ENCODE measurements at regions not wholly inside any gene's neighbourhood (a gene's known extent, or its start where the extent isn't known, plus 50 kb on each side); places are given as distances from the start of the nearest gene placed in this dataset.
"Not testable (repeated sequence)": the region's sequence is repeated elsewhere in the genome, so short reads cannot be mapped to it uniquely, and the experiment has no call there.

DNA sequence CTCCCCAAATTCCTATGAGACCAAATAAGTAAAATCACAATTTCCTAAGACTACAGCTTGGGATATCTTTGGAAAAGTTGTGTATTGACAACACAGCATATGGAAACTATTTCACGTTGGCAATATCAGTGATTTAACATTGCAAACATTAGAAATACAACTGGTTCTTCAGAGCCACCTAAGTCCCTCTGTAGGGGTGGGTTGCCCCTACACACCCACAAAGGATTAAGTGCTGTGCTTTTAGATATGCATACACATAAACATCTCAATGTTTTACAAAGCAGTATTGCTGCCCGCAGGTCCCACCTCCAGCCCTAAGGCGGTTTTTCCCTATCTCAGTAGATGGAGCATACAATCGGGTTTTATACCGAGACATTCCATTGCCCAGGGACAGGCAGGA lies 66.0 kb upstream of the DEFB108B start:
- H3K27me3 ChIP-seq (ENCODE audit: control insufficient read depth in 1 of 2, insufficient read depth in 2 of 2, low read length in 2 of 2); H3K27ac ChIP-seq (ENCODE audit: low read length); H3K9me3 ChIP-seq (ENCODE audit: control insufficient read depth in 2 of 2, low read length in 2 of 2); H3K4me3 ChIP-seq (ENCODE audit: low read length in 2 of 2); H3K9ac ChIP-seq (ENCODE audit: low read length in 2 of 2); H3K4me1 ChIP-seq (ENCODE audit: control insufficient read depth, insufficient read depth, low read length); H3K36me3 ChIP-seq (ENCODE audit: control insufficient read depth in 2 of 2, insufficient read depth in 2 of 2, low read length in 2 of 2): not testable (repeated sequence)

DNA sequence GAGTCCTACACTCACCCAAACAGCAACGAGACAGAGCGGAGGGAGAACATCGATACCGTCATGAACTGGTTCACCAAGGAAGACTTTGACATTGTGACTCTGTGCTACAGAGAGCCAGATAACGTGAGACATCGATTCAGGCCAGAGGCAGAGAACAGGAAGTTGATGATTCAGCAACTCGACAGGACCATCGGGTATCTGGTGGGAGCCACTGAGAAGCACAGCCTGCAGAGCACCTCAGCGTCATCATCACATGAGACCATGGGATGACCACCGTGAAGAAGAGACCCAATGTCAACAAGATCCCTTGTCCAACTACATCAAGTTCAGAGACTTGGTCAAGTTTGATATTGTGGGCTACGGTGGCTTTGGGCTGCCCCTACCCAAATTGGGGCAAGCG lies 60.8 kb upstream of the DEFB108B start:
- H3K9me3 ChIP-seq (ENCODE audit: control insufficient read depth in 2 of 2, low read length in 2 of 2); H3K36me3 ChIP-seq (ENCODE audit: control insufficient read depth in 2 of 2, insufficient read depth in 2 of 2, low read length in 2 of 2); H3K4me3 ChIP-seq (ENCODE audit: low read length in 2 of 2); H3K27ac ChIP-seq (ENCODE audit: low read length); H3K27me3 ChIP-seq (ENCODE audit: control insufficient read depth in 1 of 2, insufficient read depth in 2 of 2, low read length in 2 of 2); H3K4me1 ChIP-seq (ENCODE audit: control insufficient read depth, insufficient read depth, low read length); H3K9ac ChIP-seq (ENCODE audit: low read length in 2 of 2): not testable (repeated sequence)

DNA sequence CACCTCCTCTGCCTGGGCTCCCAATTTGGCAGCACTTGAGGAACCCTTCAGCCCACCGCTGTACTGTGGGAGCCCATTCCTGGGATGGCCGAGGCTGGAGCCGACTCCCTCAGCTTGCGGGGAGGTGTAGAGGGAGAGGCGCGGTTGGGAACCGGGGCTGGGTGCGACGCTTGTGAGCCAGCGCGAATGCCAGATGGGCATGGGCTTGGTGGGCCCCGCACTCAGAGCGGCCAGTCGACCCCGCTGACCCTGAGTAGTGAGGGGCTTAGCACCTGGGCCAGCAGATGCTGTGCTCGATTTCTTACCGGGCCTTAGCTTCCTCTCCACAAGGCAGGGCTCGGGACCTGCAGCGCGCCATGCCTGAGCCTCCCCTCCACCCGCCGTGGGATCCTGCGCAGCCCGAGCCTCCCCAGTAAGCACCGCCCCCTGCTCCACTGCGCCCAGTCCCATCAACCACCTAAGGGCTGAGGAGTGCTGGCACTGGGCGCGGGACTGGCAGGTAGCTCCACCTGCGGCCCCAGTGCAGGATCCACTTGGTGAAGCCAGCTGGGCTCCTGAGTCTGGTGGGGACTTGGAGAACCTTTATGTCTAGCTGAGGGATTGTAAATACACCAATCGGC lies 58.3 kb upstream of the DEFB108B start:
- no peaks in the 10 kb centered on the region for H3K27me3 ChIP-seq (ENCODE audit: control insufficient read depth in 1 of 2, insufficient read depth in 2 of 2, low read length in 2 of 2)
- H3K4me3 ChIP-seq (ENCODE audit: low read length in 2 of 2), result no peak overlapping the region
- H3K27ac ChIP-seq (ENCODE audit: low read length), result no peak overlapping the region
- H3K9me3 ChIP-seq (ENCODE audit: control insufficient read depth in 2 of 2, low read length in 2 of 2), result no peaks in the 10 kb centered on the region
- H3K4me1 ChIP-seq (ENCODE audit: control insufficient read depth, insufficient read depth, low read length), result no peaks in the 10 kb centered on the region
- no peaks in the 10 kb centered on the region for H3K36me3 ChIP-seq (ENCODE audit: control insufficient read depth in 2 of 2, insufficient read depth in 2 of 2, low read length in 2 of 2)
- H3K9ac ChIP-seq (ENCODE audit: low read length in 2 of 2), result no peak overlapping the region

DNA sequence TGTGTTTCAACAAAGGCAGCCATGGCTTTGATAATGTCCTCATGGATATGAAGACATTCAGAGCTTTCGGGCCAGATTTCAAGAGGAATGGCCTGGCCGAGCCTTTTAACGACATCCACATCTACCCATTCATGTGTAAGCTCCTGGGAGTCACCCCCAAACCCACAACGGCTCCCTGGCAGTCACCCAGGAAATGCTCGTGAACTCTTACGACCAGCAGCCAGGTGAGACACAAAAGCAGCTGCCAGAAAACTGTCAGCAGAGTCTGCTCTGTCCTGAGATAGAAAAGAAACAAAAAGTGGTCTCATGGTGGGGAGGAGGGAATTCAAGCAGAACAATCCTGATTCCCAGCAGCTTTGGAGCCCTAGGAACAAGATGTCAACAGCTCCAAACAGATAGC lies 52.9 kb upstream of the DEFB108B start:
- H3K9me3 ChIP-seq (ENCODE audit: control insufficient read depth in 2 of 2, low read length in 2 of 2); H3K27ac ChIP-seq (ENCODE audit: low read length); H3K27me3 ChIP-seq (ENCODE audit: control insufficient read depth in 1 of 2, insufficient read depth in 2 of 2, low read length in 2 of 2); H3K4me3 ChIP-seq (ENCODE audit: low read length in 2 of 2); H3K4me1 ChIP-seq (ENCODE audit: control insufficient read depth, insufficient read depth, low read length); H3K9ac ChIP-seq (ENCODE audit: low read length in 2 of 2); H3K36me3 ChIP-seq (ENCODE audit: control insufficient read depth in 2 of 2, insufficient read depth in 2 of 2, low read length in 2 of 2): not testable (repeated sequence)

DNA sequence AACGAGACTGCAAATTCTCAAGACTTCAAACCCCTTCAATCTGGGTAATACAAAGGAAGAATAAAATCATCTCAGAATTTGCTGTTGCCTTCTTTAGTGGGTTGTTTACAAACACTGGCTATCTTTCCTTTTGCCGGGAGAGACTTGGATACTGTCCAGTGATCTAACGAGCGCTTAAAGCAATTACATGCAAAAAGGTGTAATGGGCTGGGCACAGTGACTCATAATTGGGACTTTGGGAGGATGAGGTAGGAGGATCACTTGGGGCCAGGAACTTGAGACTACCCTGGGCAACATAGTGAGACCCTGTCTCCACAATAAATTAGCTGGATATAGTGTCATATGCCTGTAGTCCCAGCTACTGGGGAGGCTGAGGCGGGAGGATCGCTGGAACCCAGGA lies 52.2 kb upstream of the DEFB108B start:
- not testable (repeated sequence) for H3K27me3 ChIP-seq (ENCODE audit: control insufficient read depth in 1 of 2, insufficient read depth in 2 of 2, low read length in 2 of 2); H3K9me3 ChIP-seq (ENCODE audit: control insufficient read depth in 2 of 2, low read length in 2 of 2); H3K4me1 ChIP-seq (ENCODE audit: control insufficient read depth, insufficient read depth, low read length); H3K36me3 ChIP-seq (ENCODE audit: control insufficient read depth in 2 of 2, insufficient read depth in 2 of 2, low read length in 2 of 2); H3K4me3 ChIP-seq (ENCODE audit: low read length in 2 of 2); H3K27ac ChIP-seq (ENCODE audit: low read length); H3K9ac ChIP-seq (ENCODE audit: low read length in 2 of 2)

DNA sequence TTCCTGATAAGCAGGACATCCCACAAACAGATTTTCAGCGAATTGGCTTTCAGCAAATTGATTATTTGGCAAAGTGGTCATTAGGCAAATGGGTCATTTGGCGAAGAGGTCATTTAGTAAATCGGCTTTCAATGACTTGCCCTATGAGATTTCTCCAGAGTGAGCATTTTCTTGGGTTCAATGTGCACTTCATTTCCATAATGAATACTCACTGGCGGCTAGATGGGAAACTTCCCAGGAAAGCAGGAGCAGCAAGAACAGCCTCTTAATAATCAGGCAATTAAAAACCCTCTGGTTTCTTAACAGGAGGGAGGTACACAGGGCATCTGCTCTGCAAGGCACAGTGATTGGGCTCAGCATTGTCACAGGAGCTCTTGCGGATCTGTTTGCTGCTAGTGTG lies 51.5 kb upstream of the DEFB108B start:
- not testable (repeated sequence) for H3K4me3 ChIP-seq (ENCODE audit: low read length in 2 of 2); H3K4me1 ChIP-seq (ENCODE audit: control insufficient read depth, insufficient read depth, low read length); H3K27ac ChIP-seq (ENCODE audit: low read length); H3K27me3 ChIP-seq (ENCODE audit: control insufficient read depth in 1 of 2, insufficient read depth in 2 of 2, low read length in 2 of 2); H3K36me3 ChIP-seq (ENCODE audit: control insufficient read depth in 2 of 2, insufficient read depth in 2 of 2, low read length in 2 of 2); H3K9me3 ChIP-seq (ENCODE audit: control insufficient read depth in 2 of 2, low read length in 2 of 2); H3K9ac ChIP-seq (ENCODE audit: low read length in 2 of 2)

DNA sequence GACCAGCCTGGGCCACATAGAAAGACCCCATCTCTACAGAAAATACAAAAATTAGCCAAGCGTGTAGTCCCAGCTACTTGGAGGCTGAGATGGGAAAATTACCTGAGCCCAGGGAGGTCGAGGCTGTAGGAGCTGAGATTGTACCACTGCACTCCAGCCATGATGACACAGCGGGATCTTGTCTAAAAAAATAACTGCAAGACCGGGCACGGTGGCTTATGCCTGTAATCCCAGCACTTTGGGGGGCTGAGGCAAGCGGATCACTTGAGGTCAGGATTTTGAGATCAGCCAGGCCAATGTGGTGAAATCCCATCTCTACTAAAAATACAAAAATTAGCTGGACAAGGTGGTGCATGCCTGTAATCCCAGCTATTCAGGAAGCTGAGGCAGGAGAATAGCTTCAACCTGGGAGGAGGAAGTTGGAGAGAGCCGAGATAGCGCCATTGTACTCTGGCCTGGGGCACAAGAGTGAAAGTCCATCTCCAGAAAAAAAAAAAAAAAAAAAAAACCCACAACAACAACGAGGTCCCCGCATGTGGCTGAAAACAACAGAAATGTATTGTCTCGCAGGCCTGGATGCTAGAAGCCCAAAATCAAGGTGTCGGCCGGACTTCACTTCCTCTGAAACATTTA lies 50.7 kb upstream of the DEFB108B start:
- H3K27ac ChIP-seq (ENCODE audit: low read length); H3K27me3 ChIP-seq (ENCODE audit: control insufficient read depth in 1 of 2, insufficient read depth in 2 of 2, low read length in 2 of 2); H3K9me3 ChIP-seq (ENCODE audit: control insufficient read depth in 2 of 2, low read length in 2 of 2); H3K36me3 ChIP-seq (ENCODE audit: control insufficient read depth in 2 of 2, insufficient read depth in 2 of 2, low read length in 2 of 2); H3K4me3 ChIP-seq (ENCODE audit: low read length in 2 of 2); H3K4me1 ChIP-seq (ENCODE audit: control insufficient read depth, insufficient read depth, low read length); H3K9ac ChIP-seq (ENCODE audit: low read length in 2 of 2): not testable (repeated sequence)

DNA sequence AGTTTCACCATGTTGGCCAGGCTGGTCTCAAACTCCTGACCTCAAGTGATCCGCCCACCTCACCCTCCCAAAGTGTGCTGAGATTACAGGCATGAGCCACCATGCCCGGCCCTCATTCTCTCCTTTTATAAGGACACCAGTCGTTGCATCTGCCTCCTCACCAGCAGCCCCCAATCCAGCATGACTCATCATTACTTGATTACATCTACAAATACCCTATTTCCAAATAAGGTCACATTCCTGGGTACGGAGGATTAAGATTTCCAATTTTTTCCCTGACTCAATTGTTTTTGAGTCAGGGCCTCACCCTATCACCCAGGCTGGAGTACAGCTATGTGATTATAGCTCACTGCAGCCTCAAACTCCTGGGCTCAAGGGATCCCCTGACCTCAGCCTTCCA lies 49.8 kb upstream of the DEFB108B start:
- H3K4me1 ChIP-seq (ENCODE audit: control insufficient read depth, insufficient read depth, low read length); H3K9ac ChIP-seq (ENCODE audit: low read length in 2 of 2); H3K4me3 ChIP-seq (ENCODE audit: low read length in 2 of 2); H3K9me3 ChIP-seq (ENCODE audit: control insufficient read depth in 2 of 2, low read length in 2 of 2); H3K27ac ChIP-seq (ENCODE audit: low read length); H3K36me3 ChIP-seq (ENCODE audit: control insufficient read depth in 2 of 2, insufficient read depth in 2 of 2, low read length in 2 of 2); H3K27me3 ChIP-seq (ENCODE audit: control insufficient read depth in 1 of 2, insufficient read depth in 2 of 2, low read length in 2 of 2): not testable (repeated sequence)

Measured in stomach smooth muscle (tissue), 2 donors.